ENCODE measurements at regions not wholly inside any gene's neighbourhood (a gene's known extent, or its start where the extent isn't known, plus 50 kb on each side); places are given as distances from the start of the nearest gene placed in this dataset.

DNA sequence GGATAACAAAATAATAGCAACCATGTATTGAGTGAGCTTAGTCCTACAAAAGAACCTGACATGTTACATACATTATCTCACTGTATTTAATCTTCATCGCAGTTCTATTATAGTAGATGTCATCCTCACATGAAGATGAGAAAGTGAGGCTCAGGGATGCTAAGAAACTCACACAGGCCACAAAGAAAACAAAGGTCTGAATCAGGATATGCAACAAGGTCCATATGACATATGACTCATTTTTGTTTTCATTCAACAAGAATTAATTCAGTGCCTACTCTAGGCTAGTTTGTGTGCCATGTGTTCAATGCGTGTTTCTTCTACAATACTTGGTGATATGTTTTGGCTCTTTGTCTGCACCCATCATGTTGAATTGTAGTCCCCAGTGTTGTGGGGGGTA, 219.7 kb upstream of the EPHA4 start:
- Histone ChIP-seq H3K4me3 (ENCODE audit: low read depth in 1 of 2, low read length in 1 of 2) (no peak overlapping the region), H3K27me3 (no peaks in the 10 kb centered on the region), H3K4me1 (ENCODE audit: control insufficient read depth in 1 of 2, insufficient read depth in 1 of 2, low read depth in 1 of 2, low read length in 1 of 2) (no peaks in the 10 kb centered on the region), H3K27ac (no peak overlapping the region), H3K9me3 (no peaks in the 10 kb centered on the region), H3K36me3 (no peaks in the 10 kb centered on the region)
- TF ChIP-seq, protein P1, sequence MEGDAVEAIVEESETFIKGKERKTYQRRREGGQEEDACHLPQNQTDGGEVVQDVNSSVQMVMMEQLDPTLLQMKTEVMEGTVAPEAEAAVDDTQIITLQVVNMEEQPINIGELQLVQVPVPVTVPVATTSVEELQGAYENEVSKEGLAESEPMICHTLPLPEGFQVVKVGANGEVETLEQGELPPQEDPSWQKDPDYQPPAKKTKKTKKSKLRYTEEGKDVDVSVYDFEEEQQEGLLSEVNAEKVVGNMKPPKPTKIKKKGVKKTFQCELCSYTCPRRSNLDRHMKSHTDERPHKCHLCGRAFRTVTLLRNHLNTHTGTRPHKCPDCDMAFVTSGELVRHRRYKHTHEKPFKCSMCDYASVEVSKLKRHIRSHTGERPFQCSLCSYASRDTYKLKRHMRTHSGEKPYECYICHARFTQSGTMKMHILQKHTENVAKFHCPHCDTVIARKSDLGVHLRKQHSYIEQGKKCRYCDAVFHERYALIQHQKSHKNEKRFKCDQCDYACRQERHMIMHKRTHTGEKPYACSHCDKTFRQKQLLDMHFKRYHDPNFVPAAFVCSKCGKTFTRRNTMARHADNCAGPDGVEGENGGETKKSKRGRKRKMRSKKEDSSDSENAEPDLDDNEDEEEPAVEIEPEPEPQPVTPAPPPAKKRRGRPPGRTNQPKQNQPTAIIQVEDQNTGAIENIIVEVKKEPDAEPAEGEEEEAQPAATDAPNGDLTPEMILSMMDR (IDR thresholded peaks at IDR 0.05), result no peak

DNA sequence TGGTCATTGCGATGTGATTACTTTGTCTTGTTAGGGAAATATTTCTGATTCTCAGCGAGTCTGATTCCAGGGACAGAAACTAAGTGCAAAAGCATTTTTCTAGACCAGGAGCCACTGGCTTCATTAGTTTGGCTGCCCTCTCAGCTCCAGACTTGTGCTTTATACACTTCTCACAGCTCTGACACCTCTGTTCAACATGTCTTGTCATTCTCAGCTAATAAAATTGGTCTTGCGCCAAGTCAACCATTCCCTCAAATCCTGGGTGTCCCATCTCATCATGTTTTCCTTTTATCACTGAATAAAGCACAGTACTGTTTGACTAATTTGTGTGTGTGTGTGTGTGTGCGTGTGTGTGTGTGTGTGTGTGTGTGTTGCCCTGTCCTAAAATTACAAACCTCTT, 215.5 kb upstream of the EPHA4 start:
- no peaks in the 10 kb centered on the region for H3K4me1 ChIP-seq (ENCODE audit: control insufficient read depth in 1 of 2, insufficient read depth in 1 of 2, low read depth in 1 of 2, low read length in 1 of 2)
- no peak overlapping the region for H3K27ac ChIP-seq
- H3K4me3 ChIP-seq (ENCODE audit: low read depth in 1 of 2, low read length in 1 of 2), result no peak overlapping the region
- no peaks in the 10 kb centered on the region for H3K36me3 ChIP-seq
- TF ChIP-seq, protein P1 (IDR thresholded peaks at IDR 0.05), result no peak
- H3K9me3 ChIP-seq, result no peaks in the 10 kb centered on the region
- no peaks in the 10 kb centered on the region for H3K27me3 ChIP-seq

GRCh38 chr2:221786297-221786926, 214.3 kb upstream of the EPHA4 start:
- Histone ChIP-seq H3K9me3 (no peaks in the 10 kb centered on the region), H3K27ac (no peak overlapping the region), H3K4me3 (ENCODE audit: low read depth in 1 of 2, low read length in 1 of 2) (no peak overlapping the region), H3K4me1 (ENCODE audit: control insufficient read depth in 1 of 2, insufficient read depth in 1 of 2, low read depth in 1 of 2, low read length in 1 of 2) (no peaks in the 10 kb centered on the region), H3K27me3 (no peaks in the 10 kb centered on the region), H3K36me3 (no peaks in the 10 kb centered on the region)
- TF ChIP-seq, protein P1 (IDR thresholded peaks at IDR 0.05), result no peak

GRCh38 chr2:221780281-221780688, 208.2 kb upstream of the EPHA4 start:
- Histone ChIP-seq H3K4me3 (ENCODE audit: low read depth in 1 of 2, low read length in 1 of 2) (no peak overlapping the region), H3K9me3 (no peaks in the 10 kb centered on the region), H3K27ac (no peak overlapping the region), H3K36me3 (no peaks in the 10 kb centered on the region), H3K4me1 (ENCODE audit: control insufficient read depth in 1 of 2, insufficient read depth in 1 of 2, low read depth in 1 of 2, low read length in 1 of 2) (no peaks in the 10 kb centered on the region), H3K27me3 (no peaks in the 10 kb centered on the region)
- TF ChIP-seq, protein P1 (IDR thresholded peaks at IDR 0.05), result no peak

GRCh38 chr2:221779614-221780067, 207.5 kb upstream of the EPHA4 start:
- TF ChIP-seq, protein P1 (IDR thresholded peaks at IDR 0.05), result no peak
- Histone ChIP-seq H3K27me3 (no peaks in the 10 kb centered on the region), H3K4me1 (ENCODE audit: control insufficient read depth in 1 of 2, insufficient read depth in 1 of 2, low read depth in 1 of 2, low read length in 1 of 2) (no peaks in the 10 kb centered on the region), H3K9me3 (no peaks in the 10 kb centered on the region), H3K4me3 (ENCODE audit: low read depth in 1 of 2, low read length in 1 of 2) (no peak overlapping the region), H3K27ac (no peak overlapping the region), H3K36me3 (no peaks in the 10 kb centered on the region)

All from neutrophil (primary cell).